ENCODE measurements at regions not wholly inside any gene's neighbourhood (a gene's known extent, or its start where the extent isn't known, plus 50 kb on each side); places are given as distances from the start of the nearest gene placed in this dataset.

- FAIRE-seq = no peak
Measured at GRCh38 chrX:16454926-16455325, 195.0 kb upstream of the S100G start.

- FAIRE-seq = no peak
Measured at GRCh38 chrX:16457239-16457638, 192.7 kb upstream of the S100G start.

GRCh38 chrX:16458208-16458607 lies 191.8 kb upstream of the S100G start:
- FAIRE-seq = no peak

GRCh38 chrX:16459008-16459407 lies 190.9 kb upstream of the S100G start:
- no peak for FAIRE-seq

GRCh38 chrX:16461968-16462367 lies 188.0 kb upstream of the S100G start:
- no peak for FAIRE-seq

- FAIRE-seq = no peak
Measured at GRCh38 chrX:16462912-16463311, 187.0 kb upstream of the S100G start.

- no peak for FAIRE-seq
Measured at GRCh38 chrX:16464369-16464768, 185.6 kb upstream of the S100G start.

GRCh38 chrX:16465081-16465876 lies 184.7 kb upstream of the S100G start:
- FAIRE-seq = no peak

GRCh38 chrX:16466640-16467432 lies 183.1 kb upstream of the S100G start:
- no peak for FAIRE-seq

GRCh38 chrX:16469870-16470269 lies 180.1 kb upstream of the S100G start:
- FAIRE-seq = no peak

GRCh38 chrX:16472345-16472744 lies 177.6 kb upstream of the S100G start:
- no peak for FAIRE-seq

GRCh38 chrX:16474511-16474910 lies 175.4 kb upstream of the S100G start:
- FAIRE-seq = no peak

GRCh38 chrX:16476009-16476408 lies 173.9 kb upstream of the S100G start:
- no peak for FAIRE-seq

- FAIRE-seq = no peak
Measured at GRCh38 chrX:16476692-16477091, 173.3 kb upstream of the S100G start.

- FAIRE-seq = no peak
Measured at GRCh38 chrX:16479206-16479869, 170.6 kb upstream of the S100G start.

- no peak for FAIRE-seq
Measured at GRCh38 chrX:16480049-16480448, 169.9 kb upstream of the S100G start.

- no peak for FAIRE-seq
Measured at GRCh38 chrX:16484338-16484737, 165.6 kb upstream of the S100G start.

GRCh38 chrX:16487620-16488385 lies 162.2 kb upstream of the S100G start:
- FAIRE-seq = no peak

- FAIRE-seq = no peak
Measured at GRCh38 chrX:16488959-16489358, 161.0 kb upstream of the S100G start.

GRCh38 chrX:16491461-16491860 lies 158.5 kb upstream of the S100G start:
- FAIRE-seq = no peak

- FAIRE-seq = no peak
Measured at GRCh38 chrX:16496175-16496574, 153.8 kb upstream of the S100G start.

GRCh38 chrX:16511796-16512776 lies 137.9 kb upstream of the S100G start:
- FAIRE-seq = no peak

Measured in A204.1 (cell line).